ENCODE measurements at regions not wholly inside any gene's neighbourhood (a gene's known extent, or its start where the extent isn't known, plus 50 kb on each side); places are given as distances from the start of the nearest gene placed in this dataset.
A peak's percentile ranks its signal among the peaks of the same experiment; 100 is the strongest.

DNA sequence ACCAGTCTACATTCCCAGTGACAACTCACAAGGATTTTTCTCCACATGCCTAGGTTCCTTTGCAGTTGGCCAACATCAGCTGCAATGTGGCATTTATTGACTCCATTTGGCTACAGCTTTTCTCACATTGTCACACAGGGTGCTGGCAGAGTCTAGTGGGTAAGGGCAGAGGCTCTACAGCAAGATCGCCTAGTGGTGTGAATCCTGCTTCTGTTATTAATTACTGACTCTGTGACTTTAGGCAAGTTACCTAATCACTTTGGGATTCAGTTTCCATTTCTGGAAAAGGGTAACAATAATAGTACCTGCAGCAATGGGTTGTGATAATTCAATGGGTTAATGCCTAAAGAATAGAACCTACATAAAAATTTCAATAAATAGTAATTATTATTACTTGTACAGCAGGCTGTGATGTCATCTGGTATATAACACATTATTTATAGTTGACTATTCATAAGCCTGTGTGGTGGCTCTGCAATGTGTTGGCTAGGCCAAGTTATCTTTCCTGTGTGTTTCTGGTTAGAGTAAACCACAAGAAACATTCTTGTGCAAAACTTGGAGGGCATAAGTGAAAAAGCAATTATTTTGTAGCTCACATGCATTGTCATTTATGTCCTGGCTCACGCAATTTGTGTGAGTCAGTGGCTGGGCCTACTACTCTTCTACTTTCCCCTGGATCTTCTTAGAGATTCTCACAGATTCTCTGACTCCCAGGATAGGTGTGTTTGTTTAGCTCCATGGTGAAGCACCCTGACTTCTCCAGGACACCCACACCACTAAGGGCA, 59.5 kb downstream of the PTGS2 start:
- DNase-seq, result peak; percentile 12

DNA sequence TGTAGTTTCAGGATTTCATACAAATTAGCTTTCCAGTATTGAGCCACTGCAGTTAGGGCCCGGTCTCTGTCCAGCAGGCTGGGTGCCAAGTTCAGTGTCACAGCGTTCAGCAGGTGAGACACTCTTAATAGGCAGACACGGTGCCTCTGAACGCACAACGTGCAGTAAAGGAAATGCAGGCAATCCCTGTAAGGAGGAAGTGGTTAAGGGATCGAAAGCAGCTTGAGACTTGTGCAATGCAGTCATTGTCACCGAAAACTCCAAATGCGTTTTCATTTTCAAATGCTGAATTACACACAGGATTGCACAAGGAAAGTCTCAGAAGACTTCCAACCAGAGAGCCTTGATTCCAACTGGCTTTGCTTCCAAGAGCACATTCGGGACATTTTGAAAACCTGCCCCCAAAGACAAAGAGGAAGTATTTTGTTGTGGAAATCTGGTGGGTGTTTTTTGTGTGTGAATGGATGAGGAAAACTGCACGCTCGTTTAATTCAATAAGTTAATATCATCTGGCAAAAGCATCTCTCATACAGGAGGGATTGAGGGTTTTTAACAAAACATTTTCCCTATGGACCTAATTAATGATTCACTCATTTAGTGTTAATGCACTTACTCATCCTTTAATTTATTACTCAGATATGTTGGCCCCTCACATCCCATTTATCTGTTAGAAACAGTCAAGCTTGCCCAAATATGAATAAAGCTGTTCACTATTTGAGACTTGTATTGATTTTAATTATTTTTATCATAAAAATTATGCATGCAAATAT, 61.6 kb downstream of the PTGS2 start:
- DNase-seq, result peak; percentile 59

DNA sequence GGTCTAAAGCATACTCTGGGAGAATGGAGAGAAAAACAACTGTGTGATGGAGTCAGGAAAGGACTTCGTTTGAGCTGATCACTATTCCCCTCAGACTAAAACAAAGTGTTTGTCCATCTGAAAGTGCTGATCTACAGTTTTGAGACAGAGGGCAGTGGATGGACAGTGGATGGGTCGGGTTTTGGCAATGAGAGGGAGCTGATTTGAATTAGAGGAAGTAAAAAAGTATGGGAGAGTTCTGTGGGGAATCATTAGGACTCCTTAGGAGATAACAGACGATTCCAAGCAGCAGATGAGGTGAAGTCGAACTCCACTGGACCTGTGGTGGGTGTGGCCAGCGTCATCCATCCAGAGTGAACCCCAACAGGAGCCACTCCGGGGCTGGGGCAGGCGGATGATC, 62.3 kb downstream of the PTGS2 start:
- no peak for DNase-seq

DNA sequence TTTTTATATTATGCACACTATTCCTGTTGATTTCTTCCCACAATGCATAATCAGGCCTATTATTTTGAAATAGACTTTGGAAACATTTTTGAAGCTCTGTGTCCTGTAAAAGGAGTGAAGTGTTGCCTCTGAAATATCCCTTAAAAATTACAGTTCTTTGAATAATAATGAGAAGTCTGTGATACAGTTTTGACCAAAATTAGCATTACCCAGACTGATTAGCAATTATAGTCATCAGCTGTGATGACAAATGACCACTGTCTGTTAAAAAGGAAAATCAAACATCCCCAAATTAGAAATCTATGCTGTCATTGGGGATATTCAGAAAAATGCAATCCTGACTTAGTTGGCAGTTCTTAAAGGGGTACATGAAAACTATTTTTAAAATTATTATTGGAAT, 63.7 kb downstream of the PTGS2 start:
- DNase-seq, result no peak

DNA sequence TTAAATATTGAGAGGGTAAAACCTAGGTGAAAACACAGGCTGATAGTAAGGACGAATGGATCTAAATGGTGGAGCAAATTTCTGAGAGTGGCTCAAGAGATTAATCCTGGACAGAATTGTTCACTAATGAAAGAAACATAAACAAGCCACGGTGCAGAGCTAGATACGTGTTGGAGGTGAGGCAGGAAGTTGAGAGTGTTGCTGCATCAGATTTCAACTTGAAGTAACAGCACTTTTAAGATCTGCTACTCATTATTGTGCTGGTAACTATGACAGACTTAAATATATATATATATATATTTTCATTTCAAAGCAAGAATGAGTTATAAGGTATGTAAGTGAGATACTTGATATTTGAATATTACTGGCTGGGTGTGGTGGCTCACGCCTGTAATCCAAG, 64.9 kb downstream of the PTGS2 start:
- no peak for DNase-seq

DNA sequence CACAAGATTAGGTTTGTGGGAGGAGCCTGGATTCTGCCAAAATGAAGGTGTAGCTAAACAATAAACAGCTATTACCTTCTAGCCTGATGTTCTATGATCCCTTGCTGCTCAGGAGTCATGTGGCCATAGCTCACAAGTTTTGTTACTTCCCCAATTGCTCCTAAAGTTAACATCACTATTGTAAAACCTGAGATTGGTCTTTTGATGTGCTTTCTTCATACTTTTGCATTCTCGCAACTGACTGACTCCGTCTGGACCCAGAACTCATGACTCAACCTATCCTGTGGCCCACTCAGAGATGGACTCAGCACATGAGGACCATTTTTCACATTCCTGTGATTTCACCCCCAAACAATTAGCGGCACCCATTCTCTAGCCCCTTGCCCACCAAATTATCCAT, 69.1 kb downstream of the PTGS2 start:
- no peak for DNase-seq

DNA sequence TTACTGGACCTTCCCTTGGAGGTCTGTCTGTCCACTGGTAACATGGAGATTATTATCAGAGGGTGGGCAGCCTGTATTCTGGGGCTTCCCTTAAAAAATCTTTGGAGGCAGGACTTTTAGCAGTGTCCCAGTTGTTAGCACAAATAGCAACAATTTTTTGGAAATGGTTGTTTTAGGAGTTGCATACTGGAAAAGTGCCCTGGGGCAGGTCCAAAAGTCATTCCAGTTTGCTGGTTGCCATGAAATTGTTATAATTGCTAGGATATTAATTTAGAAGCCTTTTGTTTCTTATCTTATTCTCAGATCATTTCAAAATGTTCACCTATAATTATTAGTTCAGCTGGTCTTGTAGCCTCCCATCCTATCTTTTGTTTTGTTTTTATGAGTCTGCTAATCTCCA, 71.0 kb downstream of the PTGS2 start:
- DNase-seq, result no peak

DNA sequence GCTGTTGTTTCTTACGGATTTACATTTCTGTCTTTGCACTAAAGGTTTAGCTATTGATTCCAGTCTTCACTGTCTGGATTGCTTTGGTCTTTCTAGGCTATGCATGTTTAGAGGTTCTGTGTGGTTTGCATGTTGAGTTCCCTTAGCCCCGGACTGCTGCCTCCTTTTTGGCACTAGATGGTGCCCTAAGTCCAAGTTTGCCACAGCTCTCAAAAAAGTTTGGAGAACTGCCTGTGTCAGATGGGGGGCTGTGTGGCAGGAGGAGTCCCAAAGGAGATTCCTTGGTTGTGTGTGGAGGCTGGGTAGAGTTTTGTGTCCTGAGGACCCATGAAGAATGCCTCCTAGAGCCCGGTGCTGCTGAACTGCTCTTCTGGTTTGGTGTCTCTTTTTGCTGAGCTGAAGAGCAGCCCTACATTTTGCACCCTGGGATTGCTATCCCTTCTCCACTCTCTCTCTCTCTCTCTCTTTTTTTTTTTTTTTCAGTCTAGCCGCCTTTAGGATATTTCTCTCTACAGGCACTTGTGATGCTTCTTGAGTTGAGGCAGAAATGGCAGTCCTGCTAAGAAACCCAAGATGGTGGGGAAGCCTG, 74.4 kb downstream of the PTGS2 start:
- peak; percentile 31 for DNase-seq

DNA sequence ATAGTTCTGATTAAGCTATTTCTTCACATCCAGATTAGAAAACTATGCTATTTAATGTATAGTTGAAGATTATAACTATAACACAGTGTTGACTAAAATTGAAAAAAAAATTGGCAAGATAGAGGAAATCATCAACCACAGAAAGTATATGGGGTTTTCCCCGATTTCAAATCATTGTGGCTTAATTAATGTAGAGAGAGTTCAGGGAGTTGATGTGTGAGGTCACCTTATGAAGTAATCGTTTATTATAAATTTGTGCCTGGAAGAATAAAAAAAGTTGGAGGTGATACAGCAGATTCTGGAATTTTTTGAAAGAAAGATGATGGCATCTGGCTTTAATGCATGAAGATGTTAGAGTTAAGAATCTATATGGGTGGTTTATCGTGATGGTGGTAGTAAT, 84.3 kb downstream of the PTGS2 start:
- no peak for DNase-seq

DNA sequence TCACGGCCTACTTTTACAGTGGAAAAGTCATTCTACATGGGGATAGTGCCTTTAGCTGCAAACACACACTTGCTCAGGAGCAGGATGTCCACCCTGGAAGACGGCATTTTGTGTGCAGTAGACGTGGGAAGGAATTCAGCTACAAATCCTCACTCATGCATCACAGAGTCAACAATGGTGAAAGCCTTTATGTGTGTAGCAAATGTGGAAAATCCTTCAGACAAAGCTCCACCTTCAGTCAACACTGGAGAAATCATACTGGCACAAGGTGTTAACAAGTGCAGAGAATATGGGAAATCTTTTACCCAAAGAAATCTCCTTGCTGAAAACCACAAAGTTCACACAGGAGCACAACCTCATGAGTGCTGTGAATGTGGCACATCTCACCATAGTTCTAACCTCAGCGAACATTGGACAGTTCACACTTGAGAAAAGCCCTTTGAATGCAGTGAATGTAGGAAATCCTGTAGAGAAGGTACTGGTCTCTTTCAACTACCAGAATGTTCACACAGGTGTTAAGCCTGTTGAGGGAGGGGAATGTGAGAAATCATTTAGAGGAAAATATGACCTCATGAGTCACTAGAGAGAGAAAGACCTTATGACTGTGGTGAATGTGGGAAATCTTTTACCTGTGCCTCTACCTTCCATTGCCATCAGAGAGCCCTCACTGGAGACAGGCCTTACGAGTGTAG, 101.8 kb downstream of the PTGS2 start:
- no peak for DNase-seq

DNA sequence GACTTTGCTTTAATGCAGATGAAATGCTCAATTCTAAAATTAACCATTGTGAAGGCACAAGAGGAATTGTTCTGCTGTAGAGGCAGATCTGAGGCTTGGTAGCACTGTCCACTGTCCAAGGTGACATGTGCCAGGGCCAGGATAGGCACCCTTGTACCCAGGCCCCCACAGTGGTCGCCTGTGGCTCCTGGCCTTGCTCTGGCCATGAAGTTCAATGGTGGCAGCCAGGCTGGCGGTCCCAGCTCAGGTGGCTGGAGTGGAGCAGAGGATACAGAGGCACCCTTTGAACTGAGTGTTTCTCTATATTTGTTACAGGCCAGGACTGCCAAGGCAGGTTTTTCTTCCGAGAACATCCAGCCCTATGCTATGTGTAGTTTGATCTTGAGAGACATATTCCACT, 102.6 kb downstream of the PTGS2 start:
- no peak for DNase-seq

DNA sequence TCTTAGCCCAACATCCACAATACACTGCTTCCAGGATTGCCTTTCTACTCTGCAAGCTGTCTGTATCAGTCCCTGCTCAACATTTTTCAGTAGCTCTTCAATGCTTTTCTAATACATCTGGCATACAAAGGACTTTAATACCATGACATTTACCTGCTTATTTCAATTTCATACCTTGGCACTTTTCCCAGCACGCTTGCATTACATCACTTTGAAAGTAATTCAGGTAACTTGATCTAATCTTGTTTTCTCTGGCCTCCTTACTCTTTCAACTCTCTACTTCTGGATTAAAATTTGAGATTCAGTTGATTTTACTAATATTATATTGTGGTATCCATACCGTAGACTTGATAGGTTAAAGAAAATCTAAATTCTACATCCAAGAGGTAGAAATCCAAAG, 103.0 kb downstream of the PTGS2 start:
- DNase-seq, result no peak

DNA sequence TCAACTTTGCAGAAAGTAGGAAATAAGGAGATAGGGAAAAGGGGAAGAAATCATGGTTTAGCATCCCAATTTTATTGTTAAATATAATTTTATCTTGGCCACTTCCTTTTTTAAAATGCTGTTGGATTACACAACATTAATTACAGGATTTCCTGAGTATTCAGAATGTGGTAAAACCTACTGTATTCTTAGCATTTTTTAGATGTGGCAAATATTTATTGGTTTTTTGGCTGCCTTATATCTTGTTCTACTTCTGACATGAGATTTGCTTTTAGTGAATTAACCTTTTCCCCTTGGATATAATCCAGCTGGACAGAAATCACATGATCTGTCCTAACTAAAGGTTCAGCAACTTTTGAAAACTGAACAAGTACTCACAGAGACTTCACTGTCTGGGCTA, 104.9 kb downstream of the PTGS2 start:
- DNase-seq, result no peak

DNA sequence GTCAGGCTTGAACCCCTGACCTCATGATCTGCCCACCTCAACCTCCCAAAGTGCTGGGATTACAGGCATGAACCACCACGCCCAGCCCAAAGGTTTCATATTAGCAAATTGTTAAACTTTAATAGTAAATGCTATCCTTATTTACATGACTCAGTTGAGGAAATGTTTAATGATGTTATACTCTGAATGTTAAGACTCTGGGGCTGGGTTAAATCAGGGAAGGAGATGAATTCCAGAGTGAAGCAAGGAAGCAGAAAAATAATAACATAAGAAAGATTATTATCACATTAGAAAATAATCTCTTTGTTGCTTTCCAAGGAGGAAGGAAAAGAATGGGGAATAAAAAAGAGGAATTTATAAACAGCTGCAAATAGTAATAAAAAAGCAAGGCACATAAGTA, 105.3 kb downstream of the PTGS2 start:
- DNase-seq, result no peak

DNA sequence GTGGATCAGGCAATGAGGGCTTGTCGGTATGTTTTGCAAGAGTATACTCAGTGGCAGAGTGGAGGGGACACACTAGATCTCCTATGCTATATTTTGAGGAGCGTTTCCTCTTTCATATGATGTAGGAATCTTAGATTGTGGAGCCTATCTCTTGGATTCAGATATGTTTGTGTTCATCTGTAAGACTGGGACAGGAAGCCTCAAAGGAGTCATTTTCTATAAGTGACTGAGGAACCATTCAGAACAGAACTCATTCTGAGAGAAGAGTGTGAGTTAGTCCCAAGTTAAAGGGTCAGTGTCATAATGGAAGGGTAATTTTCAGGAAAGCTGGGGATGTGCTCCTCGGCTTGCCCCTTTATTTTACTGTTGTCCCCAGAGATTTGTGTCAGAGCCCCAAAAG, 107.7 kb downstream of the PTGS2 start:
- no peak for DNase-seq

DNA sequence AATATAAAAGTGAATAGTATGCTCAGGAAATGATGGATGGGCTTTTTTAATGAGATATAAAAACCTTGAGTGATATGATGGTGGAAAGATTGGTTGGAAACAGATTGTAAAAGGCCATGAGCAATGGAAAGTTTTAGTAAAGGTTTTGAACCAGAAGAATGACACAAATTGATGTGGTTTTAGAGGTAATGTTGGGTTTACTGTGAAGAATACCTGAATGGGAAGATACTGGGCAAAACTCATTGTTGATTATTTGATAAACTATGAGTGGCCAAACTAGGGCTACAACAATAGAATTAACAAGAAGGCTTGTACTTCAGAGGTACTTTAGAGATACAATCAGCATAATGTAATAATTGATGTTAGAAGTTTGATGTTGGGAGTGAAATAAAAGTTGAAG, 108.5 kb downstream of the PTGS2 start:
- DNase-seq, result no peak

DNA sequence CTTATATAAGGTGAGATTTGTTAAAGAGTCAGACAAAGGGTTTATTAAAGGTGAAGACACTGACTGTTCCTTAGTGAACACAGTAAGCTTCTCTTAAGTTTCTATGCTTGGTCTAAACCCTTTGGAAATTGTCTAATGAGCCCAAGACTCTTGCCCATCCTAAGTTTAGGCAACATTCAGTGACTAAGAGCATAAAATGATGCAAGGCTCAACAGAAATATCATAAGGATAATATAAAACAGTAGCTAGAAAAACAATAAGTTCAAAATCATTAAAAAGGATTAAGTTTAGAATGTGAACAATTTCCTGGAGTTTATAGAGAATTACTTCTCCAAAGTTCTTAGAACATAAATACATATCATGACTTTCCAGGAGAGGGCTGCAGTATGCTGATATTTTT, 108.9 kb upstream of the PDC start:
- DNase-seq, result no peak

DNA sequence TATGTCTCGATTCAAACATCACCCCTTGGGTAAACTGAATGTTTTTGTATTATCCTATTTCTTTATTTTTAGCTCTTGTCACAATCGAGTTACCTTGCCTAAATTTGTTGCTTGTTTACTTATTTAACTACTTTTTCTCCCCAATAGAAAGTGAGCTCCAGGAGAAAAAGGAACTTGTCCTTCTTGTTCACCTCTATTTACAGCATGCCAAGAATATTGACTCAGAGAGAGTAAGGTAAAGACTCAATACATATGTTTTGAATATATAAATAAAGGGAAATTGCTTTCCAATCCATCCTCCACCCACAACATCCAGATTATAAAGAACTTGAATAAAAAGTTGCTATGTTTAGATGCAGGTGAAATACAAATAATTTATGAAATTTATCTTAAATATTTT, 107.3 kb upstream of the PDC start:
- DNase-seq, result no peak

DNA sequence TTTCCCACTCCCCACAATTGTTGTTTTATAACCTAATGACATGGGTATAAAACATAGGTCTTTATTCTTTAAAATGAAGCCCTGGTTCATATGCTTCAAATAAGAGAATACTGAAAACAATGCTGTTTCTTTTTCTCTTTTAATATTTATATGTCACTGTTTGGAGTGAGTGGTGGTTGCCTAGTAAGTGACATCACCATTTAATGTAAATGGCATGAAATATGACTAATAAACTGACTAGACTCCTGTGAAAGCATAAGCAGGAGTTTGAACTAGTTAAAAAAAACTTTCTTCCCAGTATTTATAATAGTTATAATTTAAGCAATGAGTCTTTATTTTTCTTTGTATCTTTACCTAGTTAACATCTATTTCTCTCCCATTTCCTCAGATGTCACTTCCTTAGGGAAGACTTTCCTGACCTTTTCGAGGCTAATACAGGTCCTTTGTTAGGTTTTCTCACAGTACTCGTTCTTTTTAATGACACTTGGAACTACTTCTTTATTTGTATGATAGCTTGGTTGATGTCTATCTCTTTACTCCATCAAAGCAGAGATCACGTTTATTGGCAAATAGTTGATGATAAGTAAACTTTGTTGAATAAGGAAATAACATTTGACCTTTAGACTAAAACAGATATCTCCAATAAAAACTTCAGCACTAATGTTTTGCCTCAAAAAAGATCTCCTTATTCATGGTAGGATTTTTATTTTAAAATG, 105.4 kb upstream of the PDC start:
- no peak for DNase-seq

DNA sequence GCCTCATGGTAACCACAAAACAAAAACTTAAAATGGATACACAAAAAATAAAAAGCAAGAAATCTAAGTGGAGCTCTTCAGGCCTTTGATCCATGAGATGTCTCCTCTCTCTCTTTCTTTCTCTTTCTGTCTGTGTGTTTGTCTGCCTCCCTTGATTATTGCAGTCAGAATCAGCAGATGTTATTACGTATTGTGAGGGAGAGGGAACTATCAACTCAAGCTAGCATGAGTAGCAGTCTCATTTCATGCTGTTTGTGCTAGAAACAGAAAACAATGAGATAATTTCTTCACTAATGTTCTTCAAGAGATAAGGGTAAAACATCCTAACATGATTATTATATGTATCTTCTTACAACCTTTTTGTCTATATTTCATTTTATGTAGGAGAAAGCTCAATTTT, 103.7 kb upstream of the PDC start:
- DNase-seq, result no peak

DNA sequence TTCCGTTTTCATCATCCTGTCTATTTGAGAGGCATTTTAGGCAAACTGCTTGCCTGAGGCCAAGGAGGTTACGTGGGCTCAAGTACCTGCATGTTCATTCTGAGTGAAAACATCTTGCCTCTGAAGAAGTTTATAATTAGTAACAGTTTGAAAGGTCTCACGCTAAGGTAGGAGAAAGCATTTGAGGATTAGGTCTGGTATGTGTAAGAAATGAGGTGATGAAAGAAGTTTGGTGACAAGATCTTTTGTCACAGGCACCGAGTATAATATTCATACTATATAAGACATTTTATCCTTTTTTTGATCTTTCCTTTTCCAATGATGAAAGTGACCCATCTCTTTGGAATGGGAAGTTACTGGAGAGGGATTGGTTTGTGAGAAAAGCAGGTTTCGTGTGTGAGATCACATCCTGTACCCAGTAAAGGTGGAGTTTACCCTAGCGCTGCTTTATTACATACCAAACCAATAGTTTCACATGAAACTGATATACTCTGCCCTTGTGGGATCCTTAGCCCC, 98.7 kb upstream of the PDC start:
- no peak for DNase-seq

DNA sequence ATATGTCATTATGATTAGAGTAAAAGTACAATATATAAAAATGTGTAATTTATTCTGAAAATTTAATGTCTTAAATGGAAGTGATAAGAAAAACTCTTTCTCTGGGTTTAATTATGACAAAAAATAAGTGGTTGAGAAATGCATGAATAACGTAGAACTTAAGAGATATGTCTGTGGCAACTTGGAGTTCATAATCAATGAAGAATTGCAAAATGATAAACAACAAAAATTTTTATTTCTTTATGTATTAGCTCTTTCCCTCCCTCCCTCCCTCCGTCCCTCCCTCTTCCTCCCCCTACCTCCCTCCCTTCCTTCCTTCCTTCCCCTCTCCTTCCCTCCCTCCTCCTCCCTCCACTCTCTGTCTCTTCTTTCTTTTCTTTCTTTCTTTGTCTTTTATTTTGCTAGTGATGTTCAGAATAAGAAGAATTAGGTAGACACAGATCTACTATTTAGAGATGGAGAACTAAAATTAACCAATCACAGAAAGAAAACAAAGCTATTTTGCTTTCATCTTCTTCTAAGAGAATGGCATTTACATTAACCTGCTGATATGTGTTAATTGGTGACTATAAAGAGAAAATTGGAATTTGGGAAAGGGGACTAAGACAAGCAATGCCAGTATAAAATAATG, 96.3 kb upstream of the PDC start:
- DNase-seq, result no peak

Data from stimulated activated CD4-positive, alpha-beta T cell treated with anti-CD3 and anti-CD28 coated beads, Interleukin-15, amount 100 ng/mL, for 24 hours (primary cell).